EL (cell line): ENCODE measurements at regions not wholly inside any gene's neighbourhood (a gene's known extent, or its start where the extent isn't known, plus 50 kb on each side); places are given as distances from the start of the nearest gene placed in this dataset.

ENCODE experiments used
- DNase-seq: peaks from one replicate; pipeline ENCODE4 v3.0.0-alpha.2; 2016

GRCh38 chr2:104656571-104657163 is 197.2 kb upstream of the POU3F3 start:
- DNase-seq = no peak

- no peak for DNase-seq
These were observed 195.6 kb upstream of the POU3F3 start for GRCh38 chr2:104658144-104658835.

- DNase-seq = no peak
These were observed 194.9 kb upstream of the POU3F3 start for GRCh38 chr2:104658904-104659591.

GRCh38 chr2:104660991-104661390 is 192.9 kb upstream of the POU3F3 start:
- no peak for DNase-seq

- DNase-seq = no peak
These were observed 189.2 kb upstream of the POU3F3 start for GRCh38 chr2:104664672-104665071.

GRCh38 chr2:104668631-104669030 is 185.3 kb upstream of the POU3F3 start:
- DNase-seq = no peak

GRCh38 chr2:104673225-104673624 is 180.7 kb upstream of the POU3F3 start:
- no peak for DNase-seq

- DNase-seq = no peak
These were observed 175.7 kb upstream of the POU3F3 start for GRCh38 chr2:104678181-104678580.

GRCh38 chr2:104685591-104685990 is 168.3 kb upstream of the POU3F3 start:
- no peak for DNase-seq

GRCh38 chr2:104687147-104687546 is 166.8 kb upstream of the POU3F3 start:
- no peak for DNase-seq

GRCh38 chr2:104690255-104690984 is 163.5 kb upstream of the POU3F3 start:
- no peak for DNase-seq

- no peak for DNase-seq
These were observed 155.6 kb upstream of the POU3F3 start for GRCh38 chr2:104698276-104698675.

- no peak for DNase-seq
These were observed 152.5 kb upstream of the POU3F3 start for GRCh38 chr2:104701411-104701911.

GRCh38 chr2:104702031-104702850 is 151.7 kb upstream of the POU3F3 start:
- no peak for DNase-seq

- no peak for DNase-seq
These were observed 150.2 kb upstream of the POU3F3 start for GRCh38 chr2:104703669-104704068.

GRCh38 chr2:104704496-104705245 is 149.2 kb upstream of the POU3F3 start:
- no peak for DNase-seq

GRCh38 chr2:104707056-104707455 is 146.9 kb upstream of the POU3F3 start:
- DNase-seq = no peak

- no peak for DNase-seq
These were observed 144.9 kb upstream of the POU3F3 start for GRCh38 chr2:104708967-104709366.

GRCh38 chr2:104716061-104716460 is 137.9 kb upstream of the POU3F3 start:
- no peak for DNase-seq

GRCh38 chr2:104733226-104733943 is 120.5 kb upstream of the POU3F3 start:
- DNase-seq = no peak
